ENCODE measurements at regions not wholly inside any gene's neighbourhood (a gene's known extent, or its start where the extent isn't known, plus 50 kb on each side); places are given as distances from the start of the nearest gene placed in this dataset.

- DNase-seq (ENCODE audit: low spot score), result no peak
These were observed 1785.9 kb downstream of the PCDH7 start for GRCh38 chr4:32506067-32506466.

- DNase-seq (ENCODE audit: low spot score), result no peak
These were observed 1798.9 kb downstream of the PCDH7 start for GRCh38 chr4:32519060-32519459.

- no peak for DNase-seq (ENCODE audit: low spot score)
These were observed 1805.3 kb downstream of the PCDH7 start for GRCh38 chr4:32525420-32525819.

- no peak for DNase-seq (ENCODE audit: low spot score)
These were observed 1824.7 kb downstream of the PCDH7 start for GRCh38 chr4:32544846-32545245.

- no peak for DNase-seq (ENCODE audit: low spot score)
These were observed 1831.8 kb downstream of the PCDH7 start for GRCh38 chr4:32551943-32552342.

- DNase-seq (ENCODE audit: low spot score), result no peak
These were observed 1840.1 kb downstream of the PCDH7 start for GRCh38 chr4:32560306-32560705.

- no peak for DNase-seq (ENCODE audit: low spot score)
These were observed 1841.8 kb downstream of the PCDH7 start for GRCh38 chr4:32562010-32562409.

- no peak for DNase-seq (ENCODE audit: low spot score)
These were observed 1844.5 kb downstream of the PCDH7 start for GRCh38 chr4:32564626-32565025.

- no peak for DNase-seq (ENCODE audit: low spot score)
These were observed 1849.7 kb downstream of the PCDH7 start for GRCh38 chr4:32569861-32570260.

- no peak for DNase-seq (ENCODE audit: low spot score)
These were observed 1852.2 kb downstream of the PCDH7 start for GRCh38 chr4:32572366-32572765.

- DNase-seq (ENCODE audit: low spot score), result no peak
These were observed 1854.6 kb downstream of the PCDH7 start for GRCh38 chr4:32574803-32575202.

- no peak for DNase-seq (ENCODE audit: low spot score)
These were observed 1868.9 kb downstream of the PCDH7 start for GRCh38 chr4:32589097-32589496.

GRCh38 chr4:32589853-32590252 is 1869.7 kb downstream of the PCDH7 start:
- DNase-seq (ENCODE audit: low spot score), result no peak

GRCh38 chr4:32597354-32597753 is 1877.2 kb downstream of the PCDH7 start:
- DNase-seq (ENCODE audit: low spot score), result no peak

- DNase-seq (ENCODE audit: low spot score), result no peak
These were observed 1881.7 kb downstream of the PCDH7 start for GRCh38 chr4:32601848-32602247.

- DNase-seq (ENCODE audit: low spot score), result no peak
These were observed 1887.8 kb downstream of the PCDH7 start for GRCh38 chr4:32607978-32608377.

- DNase-seq (ENCODE audit: low spot score), result no peak
These were observed 1904.9 kb downstream of the PCDH7 start for GRCh38 chr4:32624943-32625603.

GRCh38 chr4:32625687-32626337 is 1905.6 kb downstream of the PCDH7 start:
- no peak for DNase-seq (ENCODE audit: low spot score)

GRCh38 chr4:32631831-32632230 is 1911.7 kb downstream of the PCDH7 start:
- no peak for DNase-seq (ENCODE audit: low spot score)

- no peak for DNase-seq (ENCODE audit: low spot score)
These were observed 1913.3 kb downstream of the PCDH7 start for GRCh38 chr4:32633421-32633820.

GRCh38 chr4:32645653-32646052 is 1925.5 kb downstream of the PCDH7 start:
- no peak for DNase-seq (ENCODE audit: low spot score)

GRCh38 chr4:32658019-32658418 is 1937.8 kb downstream of the PCDH7 start:
- no peak for DNase-seq (ENCODE audit: low spot score)

- no peak for DNase-seq (ENCODE audit: low spot score)
These were observed 1941.1 kb downstream of the PCDH7 start for GRCh38 chr4:32661229-32661628.

GRCh38 chr4:32662803-32663202 is 1942.6 kb downstream of the PCDH7 start:
- DNase-seq (ENCODE audit: low spot score), result no peak
